ENCODE measurements at regions not wholly inside any gene's neighbourhood (a gene's known extent, or its start where the extent isn't known, plus 50 kb on each side); places are given as distances from the start of the nearest gene placed in this dataset.

- TF ChIP-seq RAD21 (conservative IDR thresholded peaks at IDR 0.05 in 1 of 2, IDR thresholded peaks at IDR 0.05 in 1 of 2): no peak
- no peak for TF ChIP-seq CTCF (IDR thresholded peaks at IDR 0.05)
- TF ChIP-seq CEBPB (IDR thresholded peaks at IDR 0.05): no peak
These were observed 124.8 kb upstream of the SLC1A3 start for GRCh38 chr5:36481454-36482120.
